H9 (cell line): ENCODE measurements at regions not wholly inside any gene's neighbourhood (a gene's known extent, or its start where the extent isn't known, plus 50 kb on each side); places are given as distances from the start of the nearest gene placed in this dataset.

Source experiments
- DNase-seq: peaks from one replicate; pipeline ENCODE4 v3.0.0-alpha.2; 2017
- H2AFZ ChIP-seq: one replicate; pipeline ENCODE4 v1.6.1; 2013; ENCODE audit warnings: mild to moderate bottlenecking, low read length, control low read depth, moderate library complexity
- H2AK5ac ChIP-seq: 2 replicates; pipeline ENCODE4 v1.6.1; 2013; ENCODE audit warnings: low read length, control low read depth, mixed read lengths; ENCODE audit not compliant: insufficient read length
- H2BK120ac ChIP-seq: one replicate; pipeline ENCODE4 v1.6.1; 2013; ENCODE audit warnings: low read depth, mild to moderate bottlenecking, low read length, control low read depth, inconsistent platforms; ENCODE audit not compliant: poor library complexity, severe bottlenecking
- H2BK12ac ChIP-seq: 2 replicates; pipeline ENCODE4 v1.6.1; 2013; ENCODE audit warnings: low read length, control low read depth, mixed read lengths, low read depth; ENCODE audit not compliant: insufficient read length
- H2BK15ac ChIP-seq: 2 replicates; pipeline ENCODE4 v1.6.1; 2013; ENCODE audit warnings: low read depth, low read length, control low read depth
- H2BK20ac ChIP-seq: one replicate; pipeline ENCODE4 v1.6.1; 2013; ENCODE audit warnings: low read depth, mild to moderate bottlenecking, low read length, control low read depth, inconsistent platforms; ENCODE audit not compliant: poor library complexity, severe bottlenecking
- H2BK5ac ChIP-seq: 2 replicates; pipeline ENCODE4 v1.6.1; 2013; ENCODE audit warnings: low read length, control low read depth, mixed read lengths; ENCODE audit not compliant: insufficient read length
- H3K14ac ChIP-seq: 2 replicates; pipeline ENCODE4 v1.6.1; 2013; ENCODE audit warnings: low read length, control low read depth; ENCODE audit not compliant: insufficient read depth
- H3K18ac ChIP-seq: 2 replicates; pipeline ENCODE4 v1.6.1; 2013; ENCODE audit warnings: low read depth, mild to moderate bottlenecking, mixed read lengths, low read length, control low read depth; ENCODE audit not compliant: insufficient read length
- H3K23ac ChIP-seq: 2 replicates; pipeline ENCODE4 v1.6.1; 2013; ENCODE audit warnings: low read length, control low read depth, mixed read lengths, low read depth; ENCODE audit not compliant: insufficient read length
- H3K23me2 ChIP-seq: 2 replicates; pipeline ENCODE4 v1.6.1; 2013; ENCODE audit warnings: low read depth, mild to moderate bottlenecking, mixed read lengths, low read length, control low read depth; ENCODE audit not compliant: insufficient read length, poor library complexity, severe bottlenecking
- H3K27ac ChIP-seq: 2 replicates; pipeline ENCODE4 v1.5.1; 2013; ENCODE audit warnings: low read length, control low read depth, mixed read lengths, low read depth; ENCODE audit not compliant: insufficient read length
- H3K27me3 ChIP-seq: 2 replicates; pipeline ENCODE4 v1.6.1; 2013; ENCODE audit warnings: low read length, control low read depth, inconsistent platforms; ENCODE audit not compliant: insufficient read depth
- H3K4ac ChIP-seq: 2 replicates; pipeline ENCODE4 v1.6.1; 2013; ENCODE audit warnings: low read depth, mild to moderate bottlenecking, control low read depth, inconsistent platforms, low read length, moderate library complexity
- H3K4me1 ChIP-seq: 2 replicates; pipeline ENCODE4 v1.6.1; 2013; ENCODE audit warnings: low read length, control low read depth, inconsistent platforms; ENCODE audit not compliant: insufficient read depth
- H3K4me2 ChIP-seq: 2 replicates; pipeline ENCODE4 v1.6.1; 2013; ENCODE audit warnings: low read length, control low read depth, mixed read lengths; ENCODE audit not compliant: insufficient read length, insufficient read depth
- H3K56ac ChIP-seq: 2 replicates; pipeline ENCODE4 v1.6.1; 2013; ENCODE audit warnings: low read depth, mild to moderate bottlenecking, mixed read lengths, low read length, control low read depth; ENCODE audit not compliant: insufficient read length
- H3K79me1 ChIP-seq: 2 replicates; pipeline ENCODE4 v1.6.1; 2013; ENCODE audit warnings: low read depth, mild to moderate bottlenecking, moderate library complexity, low read length, control low read depth, inconsistent platforms; ENCODE audit not compliant: insufficient read depth, poor library complexity, severe bottlenecking
- H3K79me2 ChIP-seq: 2 replicates; pipeline ENCODE4 v1.6.1; 2013; ENCODE audit warnings: low read length, control low read depth, inconsistent platforms; ENCODE audit not compliant: insufficient read depth
- H3K9ac ChIP-seq: 2 replicates; pipeline ENCODE4 v1.6.1; 2013; ENCODE audit warnings: low read length, control low read depth, mixed read lengths; ENCODE audit not compliant: insufficient read length; ENCODE audit errors: extremely low read depth
- H3K9me3 ChIP-seq: one replicate; pipeline ENCODE4 v1.6.1; 2013; ENCODE audit warnings: low read depth, low read length, inconsistent platforms; ENCODE audit not compliant: control insufficient read depth
- H3T11ph ChIP-seq: one replicate; pipeline ENCODE4 v1.6.1; 2013; ENCODE audit warnings: mild to moderate bottlenecking, low read length, control low read depth, inconsistent platforms
- H4K20me1 ChIP-seq: one replicate; pipeline ENCODE4 v1.6.1; 2013; ENCODE audit not compliant: control insufficient read depth, insufficient read length, insufficient read depth
- H4K5ac ChIP-seq: 2 replicates; pipeline ENCODE4 v1.6.1; 2013; ENCODE audit warnings: low read depth, mild to moderate bottlenecking, mixed read lengths, low read length, control low read depth; ENCODE audit not compliant: insufficient read length
- H4K8ac ChIP-seq: replicated peaks from 2 replicates; pipeline ENCODE4 v1.6.1; 2013; ENCODE audit warnings: low read length, control low read depth, mixed read lengths, low read depth; ENCODE audit not compliant: insufficient read length
- H4K91ac ChIP-seq: 2 replicates; pipeline ENCODE4 v1.6.1; 2013; ENCODE audit warnings: low read depth, mild to moderate bottlenecking, moderate library complexity, mixed read lengths, low read length, control low read depth; ENCODE audit not compliant: insufficient read length
- H3K27ac Mint-ChIP-seq, 3 experiments: 2 replicates in 2 of 3; 3 replicates in 1 of 3; pipeline ENCODE4 v1.8.0; 2020 to 2021; ENCODE audit warnings: mixed read lengths in 3 of 3, mild to moderate bottlenecking in 1 of 3, moderate library complexity in 1 of 3
- H3K27me3 Mint-ChIP-seq: 2 replicates; pipeline ENCODE4 v1.8.0; 2021; ENCODE audit warnings: low read depth, mild to moderate bottlenecking, moderate library complexity, mixed read lengths
- H3K36me3 Mint-ChIP-seq, 3 experiments: 2 replicates in 2 of 3; 3 replicates in 1 of 3; pipeline ENCODE4 v1.8.0; 2020 to 2021; ENCODE audit warnings: low read depth in 3 of 3, mixed read lengths in 3 of 3; ENCODE audit not compliant: insufficient read depth in 1 of 3
- H3K4me1 Mint-ChIP-seq, 2 experiments: 2 replicates each; pipeline ENCODE4 v1.8.0; 2020; ENCODE audit warnings: mixed read lengths in 2 of 2
- H3K4me3 Mint-ChIP-seq, 2 experiments: 2 replicates in 1 of 2; 3 replicates in 1 of 2; pipeline ENCODE4 v1.8.0; 2020 to 2021; ENCODE audit warnings: mild to moderate bottlenecking in 2 of 2, mixed read lengths in 2 of 2, moderate library complexity in 1 of 2
- H3K9me3 Mint-ChIP-seq, 2 experiments: 2 replicates in 1 of 2; 3 replicates in 1 of 2; pipeline ENCODE4 v1.8.0; 2020; ENCODE audit warnings: mild to moderate bottlenecking in 2 of 2, mixed read lengths in 2 of 2, moderate library complexity in 1 of 2
- CTCF ChIP-seq: fragments of 200-600 bp; sonication (generic); conservative IDR thresholded peaks from 3 replicates; pipeline ENCODE4 v1.8.0; 2021; ENCODE audit warnings: antibody characterized with exemption, mild to moderate bottlenecking

- Mint-ChIP-seq H3K36me3 (no peaks in the 10 kb centered on the region; a peak in 1 of 7 replicates), H3K4me3 (no peak overlapping the region), H3K9me3 (peaks cover 3 to 6% of the 10 kb centered on the region in 2 experiments; a peak in 3 of 5 replicates), H3K27ac (no peak overlapping the region), H3K4me1 (peaks cover 10 to 18% of the 10 kb centered on the region in 2 experiments), H3K27me3 (no peaks in the 10 kb centered on the region)
- Histone ChIP-seq H2BK15ac (no peak overlapping the region), H3K18ac (no peak overlapping the region), H3K9ac (no peak overlapping the region), H3K4ac (no peak overlapping the region), H4K8ac (no peak overlapping the region), H4K20me1 (no peaks in the 10 kb centered on the region), H3T11ph (no peak overlapping the region), H3K27me3 (no peaks in the 10 kb centered on the region), H3K23ac (no peak overlapping the region), H3K4me2 (no peak overlapping the region), H2BK20ac (no peak overlapping the region), H3K23me2 (no peaks in the 10 kb centered on the region), H3K4me1 (no peaks in the 10 kb centered on the region), H3K27ac (no peak overlapping the region), H3K79me2 (no peaks in the 10 kb centered on the region), H2AK5ac (no peak overlapping the region), H2BK12ac (no peak overlapping the region), H3K56ac (no peak overlapping the region), H3K14ac (no peak overlapping the region), H2AFZ (no peak overlapping the region), H3K79me1 (no peaks in the 10 kb centered on the region), H4K5ac (no peak overlapping the region), H4K91ac (no peak overlapping the region), H2BK120ac (no peak overlapping the region), H3K9me3 (no peaks in the 10 kb centered on the region), H2BK5ac (no peak overlapping the region)
- TF ChIP-seq CTCF: no peak
- no peak for DNase-seq
Observed at GRCh38 chr4:129707949-129708348, 612.0 kb downstream of the C4orf33 start.
